Upper lobe of left lung (tissue), 4 donors: ENCODE measurements at regions not wholly inside any gene's neighbourhood (a gene's known extent, or its start where the extent isn't known, plus 50 kb on each side); places are given as distances from the start of the nearest gene placed in this dataset.

Experiments used
- CTCF ChIP-seq, 6 experiments: fragments of 450-650 bp in 4 of 6; fragments of 200-600 bp in 2 of 6; sonication (generic) in 2 of 6; IDR thresholded peaks; one replicate each; pipeline ENCODE4 v1.5.1; 2016 to 2019; ENCODE audit warnings: antibody characterized with exemption in 6 of 6
- EP300 ChIP-seq, 4 donors: sonication (generic); formaldehyde crosslinking; IDR thresholded peaks; one replicate each; pipeline ENCODE4 v1.5.1; 2017; ENCODE audit warnings: antibody characterized with exemption in 4 of 4, control low read depth in 2 of 4
- POLR2A ChIP-seq, 4 donors: fragments of 450-650 bp; IDR thresholded peaks; one replicate each; pipeline ENCODE4 v1.5.1; 2016 to 2017; ENCODE audit warnings: antibody characterized with exemption in 4 of 4, mild to moderate bottlenecking in 2 of 4
- POLR2AphosphoS5 ChIP-seq, 2 donors: sonication (generic); formaldehyde crosslinking; IDR thresholded peaks; one replicate each; pipeline ENCODE4 v1.5.1; 2017; ENCODE audit warnings: antibody characterized with exemption in 2 of 2

- TF ChIP-seq CTCF (IDR thresholded peaks at IDR 0.05) (no peak), POLR2A (IDR thresholded peaks at IDR 0.05) (no peak), POLR2AphosphoS5 (IDR thresholded peaks at IDR 0.05) (no peak), EP300 (IDR thresholded peaks at IDR 0.05) (no peak)
These were observed 594.9 kb upstream of the IGFBP3 start for GRCh38 chr7:46515844-46516590.
